GM12878 (cell line): ENCODE measurements at regions not wholly inside any gene's neighbourhood (a gene's known extent, or its start where the extent isn't known, plus 50 kb on each side); places are given as distances from the start of the nearest gene placed in this dataset.

Experiments used
- ATAC-seq: fragments of 200-7000 bp; cut with Tn5 transposase; 3 replicates; pipeline ENCODE4 v1.9.1; 2020; ENCODE audit warnings: mild to moderate bottlenecking, moderate library complexity
- BruUV-seq: library from RNA; stranded (reverse); fragments of 400-500 nt; replicated peaks from 2 replicates; lab custom pipeline; 2021; lab: Mats Ljungman, UMichigan
- CTCF ChIA-PET: fragments of 300-600 bp; sonication (Branson Sonifier 250); formaldehyde crosslinking; extraction: SDS; loops from one replicate; lab custom pipeline; 2021; ENCODE audit warnings: inconsistent platforms; lab: Yijun Ruan, JAX
- POLR2A ChIA-PET: fragments of 350-600 bp; formaldehyde crosslinking; extraction: SDS; loops from one replicate; lab custom pipeline; 2021; ENCODE audit warnings: inconsistent platforms; lab: Charles Lee
- RAD21 ChIA-PET: fragments of 300-600 bp; sonication (Branson Sonifier 250); formaldehyde crosslinking; loops from one replicate; lab custom pipeline; 2023; ENCODE audit warnings: antibody characterized with exemption; ENCODE audit not compliant: unreplicated experiment; lab: Charles Lee
- SMC1A ChIA-PET: fragments of 300-600 bp; sonication (Branson Sonifier 250); formaldehyde crosslinking; loops from one replicate; lab custom pipeline; 2023; ENCODE audit not compliant: unreplicated experiment, uncharacterized antibody; lab: Charles Lee
- DNase-seq: peaks from one replicate; pipeline ENCODE4 v3.0.0-alpha.2; 2011; ENCODE audit warnings: low read depth, low spot score
- FAIRE-seq: peaks from 3 replicates; lab custom pipeline; 2011; peaks lifted over from hg19 to GRCh38; lab: Jason Lieb, UNC
- H2AFZ ChIP-seq: 2 replicates; pipeline ENCODE4 v1.6.0; 2011; ENCODE audit warnings: low read depth, low read length, control low read depth; ENCODE audit not compliant: control insufficient read depth
- H3K27ac ChIP-seq: 2 replicates; pipeline ENCODE4 v1.5.1; 2011; ENCODE audit warnings: control low read depth; ENCODE audit not compliant: control insufficient read depth, insufficient read depth
- H3K27me3 ChIP-seq, 2 experiments: replicated peaks in 1 of 2; 2 replicates each; pipeline versions ENCODE4 v1.6.0 to v1.6.1; 2011; ENCODE audit warnings: low read length in 1 of 2; ENCODE audit not compliant: control insufficient read depth in 2 of 2, insufficient read depth in 2 of 2
- H3K36me3 ChIP-seq, 2 experiments: 2 replicates each; pipeline ENCODE4 v1.5.1; 2011; ENCODE audit warnings: low read length in 1 of 2; ENCODE audit not compliant: control insufficient read depth in 2 of 2, insufficient read depth in 2 of 2
- H3K4me1 ChIP-seq: 2 replicates; pipeline ENCODE4 v1.6.1; 2011; ENCODE audit warnings: mild to moderate bottlenecking, low read length, moderate library complexity, mixed read lengths; ENCODE audit not compliant: control insufficient read depth, insufficient read depth
- H3K4me2 ChIP-seq: 2 replicates; pipeline ENCODE4 v1.6.0; 2011; ENCODE audit warnings: control low read depth; ENCODE audit not compliant: control insufficient read depth, insufficient read depth
- H3K4me3 ChIP-seq: fragments of 200-600 bp; sonication (generic); 2 replicates; pipeline ENCODE4 v1.5.1; 2016
- H3K79me2 ChIP-seq: 2 replicates; pipeline ENCODE4 v1.6.0; 2011; ENCODE audit warnings: low read length; ENCODE audit not compliant: control insufficient read depth, insufficient read depth
- H3K9ac ChIP-seq: 2 replicates; pipeline ENCODE4 v1.8.0; 2011; ENCODE audit warnings: low read length, control low read depth, mixed read lengths; ENCODE audit not compliant: control insufficient read depth, insufficient read depth
- H3K9me3 ChIP-seq: replicated peaks from 3 replicates; pipeline ENCODE4 v1.5.1; 2011; ENCODE audit warnings: mild to moderate bottlenecking, low read length; ENCODE audit not compliant: control insufficient read depth, insufficient read depth
- H4K20me1 ChIP-seq: 2 replicates; pipeline ENCODE4 v1.6.0; 2011; ENCODE audit not compliant: control insufficient read depth, insufficient read depth
- BMI1 ChIP-seq: fragments of 450-650 bp; IDR thresholded peaks from 2 replicates; pipeline ENCODE4 v1.6.1; 2016; ENCODE audit warnings: mild to moderate bottlenecking, moderate library complexity, borderline replicate concordance
- CHD1 ChIP-seq: IDR thresholded peaks from 2 replicates; pipeline ENCODE4 v1.6.1; 2012; ENCODE audit warnings: low read depth, low read length, improper control_type of control experiment
- EED ChIP-seq: sonication (generic); IDR thresholded peaks from 2 replicates; pipeline ENCODE4 v1.6.1; 2016; ENCODE audit warnings: antibody characterized with exemption, low read depth
- GABPA ChIP-seq: IDR thresholded peaks from 2 replicates; pipeline ENCODE4 v1.6.1; 2014; ENCODE audit warnings: antibody characterized with exemption, low read depth, mild to moderate bottlenecking, inconsistent platforms
- GATAD2B ChIP-seq: fragments of 450-650 bp; conservative IDR thresholded peaks from 2 replicates; pipeline ENCODE4 v1.6.1; 2017; ENCODE audit warnings: low read depth, mild to moderate bottlenecking, moderate library complexity
- HDAC2 ChIP-seq: fragments of 200-600 bp; sonication (generic); IDR thresholded peaks from 2 replicates; pipeline ENCODE4 v1.6.1; 2017
- HDAC6 ChIP-seq: fragments of 200-600 bp; sonication (generic); IDR thresholded peaks from one replicate; pipeline ENCODE4 v1.8.0; 2017; ENCODE audit warnings: antibody characterized with exemption; ENCODE audit not compliant: unreplicated experiment
- IKZF2 ChIP-seq, 2 experiments: fragments of 450-650 bp; IDR thresholded peaks; 2 replicates each; pipeline ENCODE4 v1.6.1; 2017; ENCODE audit warnings: mild to moderate bottlenecking in 2 of 2, moderate library complexity in 2 of 2
- IRF4 ChIP-seq: IDR thresholded peaks from 2 replicates; pipeline ENCODE4 v1.6.1; 2011; ENCODE audit warnings: low read depth, low read length
- JUND ChIP-seq: IDR thresholded peaks from 2 replicates; pipeline ENCODE4 v1.6.1; 2012; ENCODE audit warnings: low read depth, mild to moderate bottlenecking, low read length, improper control_type of control experiment, moderate library complexity
- KDM1A ChIP-seq: fragments of 200-600 bp; sonication (generic); IDR thresholded peaks from 2 replicates; pipeline ENCODE4 v1.6.1; 2016; ENCODE audit warnings: borderline replicate concordance
- MYB ChIP-seq: fragments of 150-350 bp; IDR thresholded peaks from 2 replicates; pipeline ENCODE4 v1.6.1; 2014; ENCODE audit warnings: mild to moderate bottlenecking, low read depth, low read length, borderline replicate concordance
- NFIC ChIP-seq: IDR thresholded peaks from 2 replicates; pipeline ENCODE4 v1.6.1; 2012; ENCODE audit warnings: low read depth, mild to moderate bottlenecking, inconsistent platforms, low read length, moderate library complexity
- PAX5 ChIP-seq: IDR thresholded peaks from 2 replicates; pipeline ENCODE4 v1.6.1; 2011; ENCODE audit warnings: low read depth, low read length, borderline replicate concordance
- POLR2AphosphoS2 ChIP-seq: IDR thresholded peaks from 2 replicates; pipeline ENCODE4 v1.6.1; 2011; ENCODE audit warnings: low read depth, mild to moderate bottlenecking, low read length, improper control_type of control experiment, moderate library complexity
- RAD51 ChIP-seq: fragments of 450-650 bp; IDR thresholded peaks from 2 replicates; pipeline ENCODE4 v1.6.1; 2016; ENCODE audit warnings: moderate library complexity, mild to moderate bottlenecking, inconsistent platforms
- RBBP5 ChIP-seq: fragments of 200-600 bp; sonication (generic); conservative IDR thresholded peaks from 2 replicates; pipeline ENCODE4 v1.6.1; 2016
- WGBS: methylation state at CpG from one replicate; pipeline ENCODE4 v1.1.6; 2016; ENCODE audit warnings: low lambda C conversion rate; ENCODE audit not compliant: insufficient replicate concordance, insufficient coverage; ENCODE audit errors: missing lambda C conversion rate; 5-methylcytosine and 5-hydroxymethylcytosine counted together
- in situ Hi-C: fragments of 300-500 bp; cut with MboI; formaldehyde crosslinking; loops from 9 replicates; pipeline ENCODE4 v1.14.3; 2018; ENCODE audit warnings: mixed read lengths
- intact Hi-C: fragments of 100-400 bp; cut with micrococcal nuclease; formaldehyde crosslinking; loops from one replicate; pipeline ENCODE4 v1.14.2; 2022; ENCODE audit not compliant: unreplicated experiment
- TF ChIP-seq, protein P1 (sequence below): fragments of 450-650 bp; IDR thresholded peaks from 2 replicates; pipeline ENCODE4 v1.6.1; 2017; ENCODE audit warnings: mild to moderate bottlenecking
- TF ChIP-seq, protein P2 (sequence below): fragments of 450-650 bp; IDR thresholded peaks from 2 replicates; pipeline ENCODE4 v1.6.1; 2017; ENCODE audit warnings: low read depth, mild to moderate bottlenecking, moderate library complexity

DNA sequence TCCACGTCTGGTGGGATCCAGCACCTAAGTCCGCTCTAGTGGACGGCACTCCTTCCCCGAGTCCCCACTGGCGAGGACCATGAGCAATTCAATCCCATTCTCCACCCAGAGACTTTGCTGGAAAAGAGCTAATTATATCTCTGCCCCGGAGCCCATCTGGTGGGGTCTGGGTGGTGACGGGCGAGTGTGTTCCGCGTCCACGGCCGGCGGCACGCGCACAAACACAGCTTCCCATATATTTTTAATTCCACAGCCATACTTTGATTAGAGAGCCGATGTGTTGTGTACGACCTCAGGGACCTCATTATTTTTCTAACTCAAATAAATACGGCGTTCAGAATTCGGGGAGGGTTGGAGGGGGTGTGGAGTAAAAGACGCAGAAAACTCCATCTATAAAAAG lies 64.1 kb upstream of the ADGRE5 start:
- no peaks in the 10 kb centered on the region for H3K79me2 ChIP-seq
- TF ChIP-seq, protein P1, sequence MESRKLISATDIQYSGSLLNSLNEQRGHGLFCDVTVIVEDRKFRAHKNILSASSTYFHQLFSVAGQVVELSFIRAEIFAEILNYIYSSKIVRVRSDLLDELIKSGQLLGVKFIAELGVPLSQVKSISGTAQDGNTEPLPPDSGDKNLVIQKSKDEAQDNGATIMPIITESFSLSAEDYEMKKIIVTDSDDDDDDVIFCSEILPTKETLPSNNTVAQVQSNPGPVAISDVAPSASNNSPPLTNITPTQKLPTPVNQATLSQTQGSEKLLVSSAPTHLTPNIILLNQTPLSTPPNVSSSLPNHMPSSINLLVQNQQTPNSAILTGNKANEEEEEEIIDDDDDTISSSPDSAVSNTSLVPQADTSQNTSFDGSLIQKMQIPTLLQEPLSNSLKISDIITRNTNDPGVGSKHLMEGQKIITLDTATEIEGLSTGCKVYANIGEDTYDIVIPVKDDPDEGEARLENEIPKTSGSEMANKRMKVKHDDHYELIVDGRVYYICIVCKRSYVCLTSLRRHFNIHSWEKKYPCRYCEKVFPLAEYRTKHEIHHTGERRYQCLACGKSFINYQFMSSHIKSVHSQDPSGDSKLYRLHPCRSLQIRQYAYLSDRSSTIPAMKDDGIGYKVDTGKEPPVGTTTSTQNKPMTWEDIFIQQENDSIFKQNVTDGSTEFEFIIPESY: no peak
- TF ChIP-seq IRF4 (no peak), KDM1A (no peak), MYB (no peak), RBBP5 (no peak), HDAC2 (no peak), POLR2AphosphoS2 (no peak), IKZF2 (IDR thresholded peaks at IDR 0.05) (no peak), PAX5 (no peak), JUND (no peak), GATAD2B (no peak), GABPA (no peak), CHD1 (no peak), NFIC (no peak), EED (no peak), HDAC6 (no peak), RAD51 (no peak), BMI1 (no peak)
- TF ChIP-seq, protein P2, sequence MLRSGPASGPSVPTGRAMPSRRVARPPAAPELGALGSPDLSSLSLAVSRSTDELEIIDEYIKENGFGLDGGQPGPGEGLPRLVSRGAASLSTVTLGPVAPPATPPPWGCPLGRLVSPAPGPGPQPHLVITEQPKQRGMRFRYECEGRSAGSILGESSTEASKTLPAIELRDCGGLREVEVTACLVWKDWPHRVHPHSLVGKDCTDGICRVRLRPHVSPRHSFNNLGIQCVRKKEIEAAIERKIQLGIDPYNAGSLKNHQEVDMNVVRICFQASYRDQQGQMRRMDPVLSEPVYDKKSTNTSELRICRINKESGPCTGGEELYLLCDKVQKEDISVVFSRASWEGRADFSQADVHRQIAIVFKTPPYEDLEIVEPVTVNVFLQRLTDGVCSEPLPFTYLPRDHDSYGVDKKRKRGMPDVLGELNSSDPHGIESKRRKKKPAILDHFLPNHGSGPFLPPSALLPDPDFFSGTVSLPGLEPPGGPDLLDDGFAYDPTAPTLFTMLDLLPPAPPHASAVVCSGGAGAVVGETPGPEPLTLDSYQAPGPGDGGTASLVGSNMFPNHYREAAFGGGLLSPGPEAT: no peak
- TF ChIP-seq, all 136 proteins: peak for 0
- Histone ChIP-seq H3K36me3 (no peaks in the 10 kb centered on the region), H3K4me1 (no peaks in the 10 kb centered on the region), H3K4me2 (no peak overlapping the region), H4K20me1 (no peaks in the 10 kb centered on the region), H3K27ac (no peak overlapping the region), H3K4me3 (no peak overlapping the region), H3K9me3 (no peaks in the 10 kb centered on the region), H2AFZ (no peak overlapping the region), H3K27me3 (no peaks in the 10 kb centered on the region), H3K9ac (no peak overlapping the region)
- RAD21 ChIA-PET: interaction anchor here (1.0 kb wide), 1 partner anchor 119 kb away, joined by 4 read pairs; no protein-coding TSS in a partner anchor
- BruUV-seq: no TSS peak
- DNase-seq (no peak), FAIRE-seq (no peak), ATAC-seq (no peak)
- SMC1A ChIA-PET: no interaction called here
- CTCF ChIA-PET: interaction anchor here (0.7 to 2.5 kb wide), 2 partner anchors 118 to 225 kb away, joined by 3 to 15 read pairs; no protein-coding TSS in a partner anchor
- in situ Hi-C loops: no loop called here
- POLR2A ChIA-PET: no interaction called here
- 65% methylated on average over 21 of the region's 21 CpGs for WGBS
- intact Hi-C loops: no loop called here
